ENCODE measurements at regions not wholly inside any gene's neighbourhood (a gene's known extent, or its start where the extent isn't known, plus 50 kb on each side); places are given as distances from the start of the nearest gene placed in this dataset.
A peak's percentile ranks its signal among the peaks of the same experiment; 100 is the strongest.

GRCh38 chr1:55512466-55512865, 297.3 kb upstream of the USP24 start:
- DNase-seq (ENCODE audit: low spot score) (no peak), ATAC-seq (ENCODE audit: low read depth) (no peak)
- no peaks in the 10 kb centered on the region for H3K36me3 ChIP-seq (ENCODE audit: low read depth)
- H3K27me3 ChIP-seq (ENCODE audit: insufficient read depth, poor library complexity, severe bottlenecking), result no peaks in the 10 kb centered on the region
- peaks cover 3% of the 10 kb centered on the region for H3K4me1 ChIP-seq (ENCODE audit: insufficient read depth, poor library complexity, severe bottlenecking)
- no peak for TF ChIP-seq CTCF (IDR thresholded peaks at IDR 0.05; ENCODE audit: poor library complexity, severe bottlenecking)
- H3K9me3 ChIP-seq (ENCODE audit: severe bottlenecking), result no peaks in the 10 kb centered on the region
- H3K27ac ChIP-seq (ENCODE audit: poor library complexity, severe bottlenecking), result no peak overlapping the region
- no peak overlapping the region for H3K4me3 ChIP-seq (ENCODE audit: severe bottlenecking)

- TF ChIP-seq CTCF (IDR thresholded peaks at IDR 0.05; ENCODE audit: poor library complexity, severe bottlenecking), result no peak
- Histone ChIP-seq H3K4me3 (ENCODE audit: severe bottlenecking) (no peak overlapping the region), H3K27ac (ENCODE audit: poor library complexity, severe bottlenecking) (peak overlapping the region; percentile 41), H3K27me3 (ENCODE audit: insufficient read depth, poor library complexity, severe bottlenecking) (no peaks in the 10 kb centered on the region), H3K4me1 (ENCODE audit: insufficient read depth, poor library complexity, severe bottlenecking) (peaks cover 11% of the 10 kb centered on the region), H3K9me3 (ENCODE audit: severe bottlenecking) (no peaks in the 10 kb centered on the region), H3K36me3 (ENCODE audit: low read depth) (no peaks in the 10 kb centered on the region)
- no peak for ATAC-seq (ENCODE audit: low read depth)
- no peak for DNase-seq (ENCODE audit: low spot score)
Measured at GRCh38 chr1:55507578-55507931, 292.4 kb upstream of the USP24 start.

- TF ChIP-seq CTCF (IDR thresholded peaks at IDR 0.05; ENCODE audit: poor library complexity, severe bottlenecking), result peak; percentile 57
- no peaks in the 10 kb centered on the region for H3K36me3 ChIP-seq (ENCODE audit: low read depth)
- no peak overlapping the region for H3K4me3 ChIP-seq (ENCODE audit: severe bottlenecking)
- H3K4me1 ChIP-seq (ENCODE audit: insufficient read depth, poor library complexity, severe bottlenecking), result peaks cover 11% of the 10 kb centered on the region
- ATAC-seq (ENCODE audit: low read depth) (peak; percentile 78), DNase-seq (ENCODE audit: low spot score) (no peak)
- H3K27ac ChIP-seq (ENCODE audit: poor library complexity, severe bottlenecking), result peak overlapping the region; percentile 41
- no peaks in the 10 kb centered on the region for H3K27me3 ChIP-seq (ENCODE audit: insufficient read depth, poor library complexity, severe bottlenecking)
- H3K9me3 ChIP-seq (ENCODE audit: severe bottlenecking), result no peaks in the 10 kb centered on the region
Measured at GRCh38 chr1:55506740-55507577, 291.8 kb upstream of the USP24 start.

- DNase-seq (ENCODE audit: low spot score) (no peak), ATAC-seq (ENCODE audit: low read depth) (no peak)
- TF ChIP-seq CTCF (IDR thresholded peaks at IDR 0.05; ENCODE audit: poor library complexity, severe bottlenecking), result no peak
- Histone ChIP-seq H3K4me1 (ENCODE audit: insufficient read depth, poor library complexity, severe bottlenecking) (peaks cover 11% of the 10 kb centered on the region), H3K27me3 (ENCODE audit: insufficient read depth, poor library complexity, severe bottlenecking) (no peaks in the 10 kb centered on the region), H3K9me3 (ENCODE audit: severe bottlenecking) (no peaks in the 10 kb centered on the region), H3K36me3 (ENCODE audit: low read depth) (no peaks in the 10 kb centered on the region), H3K27ac (ENCODE audit: poor library complexity, severe bottlenecking) (no peak overlapping the region), H3K4me3 (ENCODE audit: severe bottlenecking) (no peak overlapping the region)
Measured at GRCh38 chr1:55505326-55505725, 290.2 kb upstream of the USP24 start.

- no peaks in the 10 kb centered on the region for H3K9me3 ChIP-seq (ENCODE audit: severe bottlenecking)
- no peaks in the 10 kb centered on the region for H3K36me3 ChIP-seq (ENCODE audit: low read depth)
- no peaks in the 10 kb centered on the region for H3K27me3 ChIP-seq (ENCODE audit: insufficient read depth, poor library complexity, severe bottlenecking)
- H3K27ac ChIP-seq (ENCODE audit: poor library complexity, severe bottlenecking), result no peak overlapping the region
- ATAC-seq (ENCODE audit: low read depth), result no peak
- H3K4me1 ChIP-seq (ENCODE audit: insufficient read depth, poor library complexity, severe bottlenecking), result peaks cover 11% of the 10 kb centered on the region
- H3K4me3 ChIP-seq (ENCODE audit: severe bottlenecking), result no peak overlapping the region
- DNase-seq (ENCODE audit: low spot score), result no peak
- no peak for TF ChIP-seq CTCF (IDR thresholded peaks at IDR 0.05; ENCODE audit: poor library complexity, severe bottlenecking)
Measured at GRCh38 chr1:55504306-55504731, 289.2 kb upstream of the USP24 start.

Measured in RWPE2 (cell line).